ENCODE measurements at regions not wholly inside any gene's neighbourhood (a gene's known extent, or its start where the extent isn't known, plus 50 kb on each side); places are given as distances from the start of the nearest gene placed in this dataset.
A peak's percentile ranks its signal among the peaks of the same experiment; 100 is the strongest.
"Not testable (repeated sequence)": the region's sequence is repeated elsewhere in the genome, so short reads cannot be mapped to it uniquely, and the experiment has no call there.

- in situ Hi-C loops (cut with MboI; ENCODE audit: low pct_unique_long_range_greater_than_20kb, low sequenced_read_pairs, unreplicated experiment) = no loop called here
- no peak for TF ChIP-seq CTCF (IDR thresholded peaks at IDR 0.05; ENCODE audit: extremely low read depth, insufficient read depth, missing control alignments)
Measured at GRCh38 chr14:106579084-106579483, 1052.7 kb downstream of the TMEM121 start.

DNA sequence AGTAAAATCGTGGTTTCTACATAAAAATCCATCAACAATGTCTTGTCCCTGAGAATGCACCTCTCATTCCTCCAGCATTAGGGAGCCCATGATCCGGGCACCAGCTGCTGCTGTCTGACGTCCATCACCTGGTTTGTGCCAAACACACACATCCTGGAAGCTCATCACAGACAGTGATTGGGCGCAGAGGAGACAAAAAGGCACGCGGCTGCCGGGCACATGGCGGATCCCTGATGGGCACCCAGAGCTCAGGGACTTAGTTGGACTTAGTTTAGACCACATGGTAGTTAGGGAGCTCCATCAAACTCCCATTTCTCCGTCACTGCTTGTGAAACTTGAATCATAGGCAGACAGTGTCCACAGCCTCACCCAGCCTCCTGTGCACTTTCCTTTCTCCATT, 1059.3 kb downstream of the TMEM121 start:
- in situ Hi-C loops (cut with MboI; ENCODE audit: low pct_unique_long_range_greater_than_20kb, low sequenced_read_pairs, unreplicated experiment) = no loop called here
- no peak for DNase-seq (ENCODE audit: low spot score)
- TF ChIP-seq CTCF (IDR thresholded peaks at IDR 0.05; ENCODE audit: extremely low read depth, insufficient read depth, missing control alignments) = no peak

More at GRCh38 chr14:106579084-106579483, 1052.7 kb downstream of the TMEM121 start:
- no peak for DNase-seq (ENCODE audit: low spot score)

DNA sequence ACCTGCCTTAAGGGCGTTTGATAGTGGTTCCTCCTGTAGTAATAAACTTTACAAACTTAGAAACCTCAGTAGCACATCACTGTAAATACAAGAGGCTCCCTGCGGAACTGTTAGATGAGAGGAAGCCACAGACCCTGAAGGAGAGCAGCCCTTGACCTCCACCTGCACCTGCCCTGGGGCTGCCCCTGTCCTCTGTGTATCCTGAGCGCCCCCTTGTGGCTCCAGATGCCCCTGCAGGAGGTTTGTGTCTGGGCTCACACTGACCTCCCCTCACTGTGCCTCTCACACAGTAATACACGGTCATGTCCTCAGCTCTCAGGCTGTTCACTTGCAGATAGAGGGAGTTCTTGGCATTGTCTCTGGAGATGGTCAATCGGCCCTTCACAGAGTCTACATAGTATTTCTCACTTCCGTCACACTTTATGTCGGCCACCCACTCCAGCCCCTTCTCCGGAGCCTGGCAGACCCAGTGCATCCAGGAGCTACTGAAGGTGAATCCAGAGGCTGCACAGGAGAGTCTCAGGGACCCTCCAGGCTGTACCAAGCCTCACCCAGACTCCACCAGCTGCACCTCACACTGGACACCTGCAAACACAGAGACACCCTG, 1059.8 kb downstream of the TMEM121 start:
- peak; percentile 58 for DNase-seq (ENCODE audit: low spot score)
- in situ Hi-C loops (cut with MboI; ENCODE audit: low pct_unique_long_range_greater_than_20kb, low sequenced_read_pairs, unreplicated experiment) = no loop called here
- TF ChIP-seq CTCF (IDR thresholded peaks at IDR 0.05; ENCODE audit: extremely low read depth, insufficient read depth, missing control alignments) = peak; percentile 89

DNA sequence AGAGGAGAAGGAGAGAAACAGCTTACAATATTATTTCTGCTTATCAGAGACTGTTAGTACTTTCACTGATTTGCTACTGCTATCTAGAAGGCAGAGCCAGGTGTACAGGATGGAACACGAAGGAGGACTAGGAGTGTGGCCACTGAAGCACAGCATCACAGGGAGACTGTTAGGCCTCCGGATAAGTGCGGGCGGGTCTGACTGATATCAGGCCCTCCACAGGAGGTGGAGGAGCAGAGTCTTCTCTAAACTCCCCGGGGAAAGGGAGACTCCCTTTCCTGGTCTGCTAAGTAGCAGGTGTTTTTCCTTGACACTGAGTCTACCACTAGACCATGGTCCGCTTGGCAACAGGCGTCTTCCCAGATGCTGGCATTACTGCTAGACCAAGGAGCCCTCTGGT, 1065.2 kb downstream of the TMEM121 start:
- in situ Hi-C loops (cut with MboI; ENCODE audit: low pct_unique_long_range_greater_than_20kb, low sequenced_read_pairs, unreplicated experiment) = not testable (repeated sequence)

GRCh38 chr14:106592115-106592852, 1065.9 kb downstream of the TMEM121 start:
- in situ Hi-C loops (cut with MboI; ENCODE audit: low pct_unique_long_range_greater_than_20kb, low sequenced_read_pairs, unreplicated experiment); DNase-seq (ENCODE audit: low spot score): not testable (repeated sequence)
- peak; percentile 67 for TF ChIP-seq CTCF (IDR thresholded peaks at IDR 0.05; ENCODE audit: extremely low read depth, insufficient read depth, missing control alignments)

More for the DNA sequence above, 1065.2 kb downstream of the TMEM121 start:
- DNase-seq (ENCODE audit: low spot score) = not testable (repeated sequence)

GRCh38 chr14:106599209-106599608, 1072.8 kb downstream of the TMEM121 start:
- DNase-seq (ENCODE audit: low spot score) = no peak
- in situ Hi-C loops (cut with MboI; ENCODE audit: low pct_unique_long_range_greater_than_20kb, low sequenced_read_pairs, unreplicated experiment) = no loop called here
- no peak for TF ChIP-seq CTCF (IDR thresholded peaks at IDR 0.05; ENCODE audit: extremely low read depth, insufficient read depth, missing control alignments)
